ENCODE measurements at regions not wholly inside any gene's neighbourhood (a gene's known extent, or its start where the extent isn't known, plus 50 kb on each side); places are given as distances from the start of the nearest gene placed in this dataset.

DNA sequence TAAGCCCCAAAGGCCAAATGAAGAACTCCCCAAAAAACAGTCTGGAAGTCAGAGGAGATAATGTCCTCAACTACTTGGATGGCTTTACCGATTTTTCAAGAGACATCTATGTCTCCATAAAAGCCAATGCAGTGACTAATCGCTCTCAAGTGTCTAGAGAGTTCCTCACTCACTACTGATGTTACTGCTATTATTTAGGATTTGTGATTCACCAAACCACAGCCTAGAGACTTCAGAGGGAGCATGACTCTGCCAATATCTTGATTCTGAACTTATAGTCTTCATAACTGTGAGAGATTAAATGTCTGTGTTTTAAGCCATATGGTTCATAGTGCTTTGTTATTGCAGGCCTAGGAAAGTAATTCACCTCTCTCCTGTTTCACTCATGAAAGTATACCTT is 160.2 kb downstream of the IPMK start:
- TF ChIP-seq, protein P1, sequence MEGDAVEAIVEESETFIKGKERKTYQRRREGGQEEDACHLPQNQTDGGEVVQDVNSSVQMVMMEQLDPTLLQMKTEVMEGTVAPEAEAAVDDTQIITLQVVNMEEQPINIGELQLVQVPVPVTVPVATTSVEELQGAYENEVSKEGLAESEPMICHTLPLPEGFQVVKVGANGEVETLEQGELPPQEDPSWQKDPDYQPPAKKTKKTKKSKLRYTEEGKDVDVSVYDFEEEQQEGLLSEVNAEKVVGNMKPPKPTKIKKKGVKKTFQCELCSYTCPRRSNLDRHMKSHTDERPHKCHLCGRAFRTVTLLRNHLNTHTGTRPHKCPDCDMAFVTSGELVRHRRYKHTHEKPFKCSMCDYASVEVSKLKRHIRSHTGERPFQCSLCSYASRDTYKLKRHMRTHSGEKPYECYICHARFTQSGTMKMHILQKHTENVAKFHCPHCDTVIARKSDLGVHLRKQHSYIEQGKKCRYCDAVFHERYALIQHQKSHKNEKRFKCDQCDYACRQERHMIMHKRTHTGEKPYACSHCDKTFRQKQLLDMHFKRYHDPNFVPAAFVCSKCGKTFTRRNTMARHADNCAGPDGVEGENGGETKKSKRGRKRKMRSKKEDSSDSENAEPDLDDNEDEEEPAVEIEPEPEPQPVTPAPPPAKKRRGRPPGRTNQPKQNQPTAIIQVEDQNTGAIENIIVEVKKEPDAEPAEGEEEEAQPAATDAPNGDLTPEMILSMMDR (IDR thresholded peaks at IDR 0.05): no peak
- DNase-seq (no peak), ATAC-seq (ENCODE audit: low read depth) (no peak)
- H3K27me3 Mint-ChIP-seq: peaks cover 3% of the 10 kb centered on the region
- intact Hi-C loops (cut with micrococcal nuclease): no loop called here
- H3K9me3 Mint-ChIP-seq: peaks cover 5% of the 10 kb centered on the region
- H3K27ac Mint-ChIP-seq: no peak overlapping the region
- H3K4me1 Mint-ChIP-seq: no peaks in the 10 kb centered on the region
- POLR2A ChIA-PET: no interaction called here
- CTCF ChIA-PET: no interaction called here
- no peak overlapping the region for H3K4me3 Mint-ChIP-seq
- H3K36me3 Mint-ChIP-seq (ENCODE audit: low read depth): no peaks in the 10 kb centered on the region

DNA sequence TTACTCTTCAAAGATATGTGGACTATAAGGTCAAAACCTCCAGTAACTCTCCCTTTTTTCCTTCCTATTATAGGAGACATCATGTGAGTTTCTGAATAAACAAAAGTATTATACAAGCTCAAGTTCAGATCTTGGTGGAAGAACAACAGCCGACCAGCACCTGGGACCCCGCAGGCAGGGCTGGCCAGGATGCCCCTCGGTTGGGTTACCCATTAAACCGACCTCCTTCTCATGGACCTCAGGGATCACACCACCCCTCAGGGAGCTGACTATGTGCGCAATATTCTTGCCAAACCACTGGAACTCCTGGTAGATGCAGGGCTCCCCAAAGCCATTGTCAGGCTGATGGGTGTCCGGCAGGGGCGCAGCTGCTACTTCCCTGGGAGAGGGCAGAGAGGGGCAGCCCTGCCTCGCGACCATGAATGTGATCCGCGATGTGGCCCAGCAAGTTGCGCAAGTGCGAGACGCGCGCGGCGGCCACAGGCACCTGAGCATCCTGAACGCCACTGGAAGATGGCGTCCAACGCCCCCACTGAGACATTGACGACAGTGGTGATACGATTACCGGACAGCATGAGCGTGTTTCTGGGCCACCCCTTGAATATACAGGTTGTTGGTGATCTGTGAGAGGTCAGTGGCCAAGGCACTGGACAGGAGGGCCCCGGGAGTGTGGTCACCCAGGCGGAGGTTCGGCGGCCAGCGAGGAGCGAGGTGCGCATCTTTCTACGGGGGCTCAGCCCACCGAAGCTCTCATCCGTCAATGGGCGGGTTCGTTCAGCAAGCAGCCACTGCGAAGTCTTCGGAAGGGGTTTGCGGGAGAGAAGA is 161.3 kb downstream of the IPMK start:
- Mint-ChIP-seq H3K9me3 (peaks cover 9% of the 10 kb centered on the region), H3K36me3 (ENCODE audit: low read depth) (no peaks in the 10 kb centered on the region), H3K4me1 (no peaks in the 10 kb centered on the region), H3K27me3 (peaks cover 2% of the 10 kb centered on the region), H3K27ac (no peak overlapping the region), H3K4me3 (no peak overlapping the region)
- DNase-seq (no peak), ATAC-seq (ENCODE audit: low read depth) (no peak)
- POLR2A ChIA-PET: interaction anchor here (0.5 kb wide), 1 partner anchor 252 kb away, joined by 3 read pairs; no protein-coding TSS in a partner anchor
- intact Hi-C loops (cut with micrococcal nuclease): no loop called here
- TF ChIP-seq, protein P1 (IDR thresholded peaks at IDR 0.05): no peak
- CTCF ChIA-PET: no interaction called here

DNA sequence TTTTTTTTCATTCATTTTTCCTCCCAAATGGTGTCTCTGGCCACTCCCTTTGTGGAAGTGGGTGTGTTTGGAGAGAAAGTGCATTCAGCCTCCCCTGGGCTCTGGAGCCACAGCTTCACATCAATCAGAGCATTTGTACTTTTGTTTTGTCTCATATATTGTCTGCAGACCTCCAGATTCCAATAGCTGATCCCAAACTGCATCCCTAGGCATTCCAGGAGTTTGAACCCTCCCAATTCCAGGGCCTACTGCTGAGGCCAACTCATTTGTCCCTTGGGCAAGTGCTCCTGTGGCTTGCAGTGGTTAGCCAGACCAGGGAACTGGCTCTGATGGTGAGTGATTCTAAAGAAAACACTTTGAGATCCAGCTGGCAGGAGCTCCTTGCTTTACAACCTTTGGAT is 163.3 kb downstream of the IPMK start:
- ChIA-PET CTCF (no interaction called here), POLR2A (no interaction called here)
- intact Hi-C loops (cut with micrococcal nuclease): no loop called here
- Mint-ChIP-seq H3K4me3 (no peak overlapping the region), H3K27ac (no peak overlapping the region), H3K36me3 (ENCODE audit: low read depth) (no peaks in the 10 kb centered on the region), H3K4me1 (no peaks in the 10 kb centered on the region), H3K9me3 (peaks cover 9% of the 10 kb centered on the region), H3K27me3 (peaks cover 1% of the 10 kb centered on the region)
- DNase-seq: no peak
- ATAC-seq (ENCODE audit: low read depth): no peak
- TF ChIP-seq, protein P1 (IDR thresholded peaks at IDR 0.05): no peak

DNA sequence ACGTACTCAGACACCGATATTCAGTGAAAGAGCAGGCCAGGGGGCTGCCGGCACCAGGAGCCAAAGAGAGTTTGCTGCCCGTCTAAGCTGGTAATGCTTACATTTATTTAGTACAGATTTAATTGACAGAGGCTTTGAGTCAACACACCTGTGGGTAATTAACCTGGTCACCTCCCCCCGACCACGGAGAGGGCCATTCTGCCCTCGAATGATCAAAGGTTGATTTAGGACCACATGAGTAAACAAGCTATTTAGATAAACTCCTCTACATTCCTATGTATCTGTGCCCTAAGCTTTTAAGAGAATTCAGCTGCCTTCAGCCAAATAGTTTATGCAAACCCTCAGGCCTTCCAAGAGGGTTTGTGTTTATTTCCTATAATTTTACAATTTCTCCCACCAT is 164.8 kb downstream of the IPMK start:
- DNase-seq (no peak), ATAC-seq (ENCODE audit: low read depth) (no peak)
- Mint-ChIP-seq H3K4me1 (no peaks in the 10 kb centered on the region), H3K27ac (no peak overlapping the region), H3K4me3 (no peak overlapping the region), H3K27me3 (peaks cover 1% of the 10 kb centered on the region), H3K9me3 (peaks cover 9% of the 10 kb centered on the region), H3K36me3 (ENCODE audit: low read depth) (no peaks in the 10 kb centered on the region)
- ChIA-PET CTCF (no interaction called here), POLR2A (no interaction called here)
- TF ChIP-seq, protein P1 (IDR thresholded peaks at IDR 0.05): no peak
- intact Hi-C loops (cut with micrococcal nuclease): no loop called here

DNA sequence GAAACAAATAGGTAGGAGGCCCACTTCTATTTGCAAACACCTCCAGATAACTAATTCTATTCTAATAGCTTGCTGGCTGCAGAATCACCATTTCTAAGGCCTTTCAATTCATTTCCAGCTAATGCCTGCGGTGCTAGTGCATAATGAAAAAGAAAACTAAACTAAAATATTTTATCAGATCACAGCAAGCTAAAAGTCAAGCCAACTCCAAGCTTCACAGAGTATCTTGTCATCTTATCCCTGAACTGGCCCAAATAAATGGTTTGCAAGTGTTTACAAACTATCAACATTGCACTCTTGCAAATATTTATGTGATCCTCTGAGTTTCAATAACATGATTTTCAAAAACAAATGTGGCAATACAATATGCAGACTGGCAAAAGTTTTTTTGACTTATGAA is 166.0 kb downstream of the IPMK start:
- TF ChIP-seq, protein P1 (IDR thresholded peaks at IDR 0.05): no peak
- intact Hi-C loops (cut with micrococcal nuclease): no loop called here
- Mint-ChIP-seq H3K4me1 (no peaks in the 10 kb centered on the region), H3K4me3 (no peak overlapping the region), H3K36me3 (ENCODE audit: low read depth) (no peaks in the 10 kb centered on the region), H3K9me3 (peaks cover 9% of the 10 kb centered on the region), H3K27me3 (peaks cover 1% of the 10 kb centered on the region), H3K27ac (no peak overlapping the region)
- POLR2A ChIA-PET: no interaction called here
- ATAC-seq (ENCODE audit: low read depth): no peak
- CTCF ChIA-PET: no interaction called here
- no peak for DNase-seq

Data from activated B cell treated with CpG ODN at 0.5 μM for 24 hours (primary cell).